K562 (cell line): ENCODE measurements at regions not wholly inside any gene's neighbourhood (a gene's known extent, or its start where the extent isn't known, plus 50 kb on each side); places are given as distances from the start of the nearest gene placed in this dataset.

Experiments
- ATAC-seq: fragments of 200-7000 bp; cut with Tn5 transposase; 3 replicates; pipeline ENCODE4 v1.9.1; 2020; ENCODE audit warnings: moderate library complexity
- BruUV-seq: library from RNA; stranded (reverse); fragments of 400-500 nt; replicated peaks from 2 replicates; lab custom pipeline; 2021; lab: Mats Ljungman, UMichigan
- CTCF ChIA-PET: fragments of 300-600 bp; formaldehyde crosslinking; extraction: SDS; loops from one replicate; lab custom pipeline; 2021; ENCODE audit warnings: low intra/inter-chr PET ratio; lab: Yijun Ruan, JAX
- POLR2A ChIA-PET: fragments of 300-600, 350-650 bp; sonication (Branson Sonifier 250); formaldehyde crosslinking; extraction: SDS; loops from one replicate; lab custom pipeline; 2021; ENCODE audit warnings: antibody characterized with exemption, inconsistent platforms; lab: Yijun Ruan, JAX
- DNase-seq, 4 experiments: peaks; one replicate each; pipeline versions ENCODE4 v3.0.0 to v3.0.0-alpha.2; 2011 to 2018; ENCODE audit warnings: low spot score in 3 of 4, mixed read lengths in 3 of 4; ENCODE audit errors: extremely low read depth in 1 of 4
- FAIRE-seq: peaks from 2 replicates; lab custom pipeline; 2011; peaks lifted over from hg19 to GRCh38; lab: Jason Lieb, UNC
- H2AFZ ChIP-seq: 2 replicates; pipeline ENCODE4 v1.6.0; 2011; ENCODE audit warnings: low read depth, low read length, control low read depth, inconsistent platforms
- H3K27ac ChIP-seq: fragments of 200-600 bp; 3 replicates; pipeline ENCODE4 v1.8.0; 2011; ENCODE audit warnings: low read depth, mild to moderate bottlenecking, control low read depth, inconsistent platforms, low read length, moderate library complexity, mixed read lengths; ENCODE audit errors: extremely low read depth
- H3K27me3 ChIP-seq, 2 experiments: fragments of 300-600 bp in 1 of 2; 2 replicates in 1 of 2; 3 replicates in 1 of 2; pipeline versions ENCODE4 v1.6.0 to v1.8.0; 2011; ENCODE audit warnings: inconsistent platforms in 2 of 2, low read length in 2 of 2, mild to moderate bottlenecking in 1 of 2, mixed read lengths in 1 of 2, moderate library complexity in 1 of 2; ENCODE audit not compliant: control insufficient read depth in 2 of 2, insufficient read depth in 2 of 2
- H3K36me3 ChIP-seq: fragments of 300-600 bp; 3 replicates; pipeline ENCODE4 v1.8.0; 2011; ENCODE audit warnings: mild to moderate bottlenecking, low read length, inconsistent platforms; ENCODE audit not compliant: control insufficient read depth, insufficient read depth
- H3K4me1 ChIP-seq, 2 experiments: fragments of 200-600 bp in 1 of 2; replicated peaks in 1 of 2; 2 replicates in 1 of 2; 3 replicates in 1 of 2; pipeline versions ENCODE4 v1.5.1 to v1.8.0; 2011; ENCODE audit warnings: inconsistent platforms in 2 of 2, low read length in 2 of 2, mild to moderate bottlenecking in 1 of 2, mixed read lengths in 1 of 2, moderate library complexity in 1 of 2; ENCODE audit not compliant: control insufficient read depth in 2 of 2, insufficient read depth in 2 of 2
- H3K4me2 ChIP-seq: 2 replicates; pipeline ENCODE4 v1.6.1; 2011; ENCODE audit warnings: low read length, control low read depth, inconsistent platforms, mixed read lengths; ENCODE audit not compliant: insufficient read depth
- H3K4me3 ChIP-seq: fragments of 200-600 bp; sonication (generic), shearing (Covaris generic); 2 replicates; pipeline ENCODE4 v1.5.1; 2016; ENCODE audit warnings: control low read depth, inconsistent platforms
- H3K79me2 ChIP-seq: fragments of 200-600 bp; 3 replicates; pipeline ENCODE4 v1.8.0; 2011; ENCODE audit warnings: low read length, inconsistent platforms; ENCODE audit not compliant: control insufficient read depth, insufficient read depth
- H3K9ac ChIP-seq, 2 experiments: 2 replicates each; pipeline versions ENCODE4 v1.6.0 to v1.6.1; 2011; ENCODE audit warnings: low read depth in 2 of 2, low read length in 2 of 2, control low read depth in 1 of 2, inconsistent platforms in 1 of 2, mild to moderate bottlenecking in 1 of 2, mixed read lengths in 1 of 2; ENCODE audit not compliant: insufficient read depth in 1 of 2
- H3K9me1 ChIP-seq: one replicate; pipeline ENCODE4 v1.6.0; 2011; ENCODE audit warnings: inconsistent platforms, mild to moderate bottlenecking, low read length, moderate library complexity; ENCODE audit not compliant: control insufficient read depth, insufficient read depth
- H3K9me3 ChIP-seq: replicated peaks from 2 replicates; pipeline ENCODE4 v1.5.1; 2011; ENCODE audit warnings: low read depth, low read length, inconsistent platforms; ENCODE audit not compliant: control insufficient read depth, insufficient read depth
- H4K20me1 ChIP-seq: replicated peaks from 2 replicates; pipeline ENCODE4 v1.6.1; 2011; ENCODE audit warnings: low read length, inconsistent platforms, mixed read lengths; ENCODE audit not compliant: control insufficient read depth, insufficient read depth
- AFF1 ChIP-seq, 2 experiments: fragments of 450-650 bp; IDR thresholded peaks; 2 replicates each; pipeline ENCODE4 v1.6.1; 2018; ENCODE audit warnings: mild to moderate bottlenecking in 2 of 2, low read depth in 1 of 2; ENCODE audit not compliant: partially characterized antibody in 2 of 2
- CXXC5 ChIP-seq: fragments of 250-450 bp; sonication (Bioruptor Pico); IDR thresholded peaks from 2 replicates; pipeline ENCODE4 v1.8.0; 2022; ENCODE audit warnings: inconsistent platforms, mild to moderate bottlenecking, moderate library complexity
- GATA2 ChIP-seq: sonication (generic); formaldehyde crosslinking; IDR thresholded peaks from 2 replicates; pipeline ENCODE4 v1.4.0; 2020; ENCODE audit warnings: mild to moderate bottlenecking, missing genetic modification reagents
- IRF2 ChIP-seq: sonication (generic); formaldehyde crosslinking; IDR thresholded peaks from 2 replicates; pipeline ENCODE4 v1.8.1; 2022; ENCODE audit warnings: mild to moderate bottlenecking, missing genetic modification reagents
- MCM3 ChIP-seq: fragments of 450-650 bp; IDR thresholded peaks from 2 replicates; pipeline ENCODE4 v1.6.1; 2016
- POLR2AphosphoS2 ChIP-seq: IDR thresholded peaks from 2 replicates; pipeline ENCODE4 v1.6.1; 2012; ENCODE audit warnings: low read length, improper control_type of control experiment
- PREB ChIP-seq: sonication (generic); formaldehyde crosslinking; IDR thresholded peaks from 2 replicates; pipeline ENCODE4 v1.8.1; 2023; ENCODE audit warnings: mild to moderate bottlenecking, missing genetic modification reagents
- STAG1 ChIP-seq: sonication (generic); formaldehyde crosslinking; IDR thresholded peaks from 2 replicates; pipeline ENCODE4 v1.5.0; 2020; ENCODE audit warnings: missing genetic modification reagents, borderline replicate concordance
- ZNF184 ChIP-seq: sonication (generic); formaldehyde crosslinking; IDR thresholded peaks from 2 replicates; pipeline ENCODE4 v1.5.0; 2020; ENCODE audit warnings: missing genetic modification reagents
- ZNF764 ChIP-seq: fragments of 250-450 bp; sonication (Bioruptor Pico); IDR thresholded peaks from 2 replicates; pipeline ENCODE4 v1.4.0; 2020; ENCODE audit warnings: low read depth, mild to moderate bottlenecking, moderate library complexity
- WGBS: fragments of 100-300 bp; shearing (Covaris generic); methylation state at CpG from one replicate; pipeline ENCODE4 v1.1.6; 2016; ENCODE audit warnings: low coverage, mixed read lengths; ENCODE audit not compliant: insufficient coverage; ENCODE audit errors: missing lambda C conversion rate; 5-methylcytosine and 5-hydroxymethylcytosine counted together
- in situ Hi-C: fragments of 300-500 bp; cut with MboI; formaldehyde crosslinking; loops from 4 replicates; pipeline ENCODE4 v1.15.0; 2018; ENCODE audit warnings: inconsistent platforms, mixed read lengths
- intact Hi-C: fragments of 100-400 bp; cut with micrococcal nuclease; formaldehyde crosslinking; loops from 2 replicates; pipeline ENCODE4 v1.14.2; 2022

GRCh38 chr2:194720462-194720861, 936.6 kb upstream of the SLC39A10 start:
- H3K36me3 ChIP-seq = no peaks in the 10 kb centered on the region
- no peak overlapping the region for H2AFZ ChIP-seq
- H4K20me1 ChIP-seq = no peaks in the 10 kb centered on the region
- no peaks in the 10 kb centered on the region for H3K9me1 ChIP-seq
- POLR2A ChIA-PET = no interaction called here
- H3K4me2 ChIP-seq = no peak overlapping the region
- no peaks in the 10 kb centered on the region for H3K4me1 ChIP-seq
- 0% methylated on average over 2 of the region's 2 CpGs for WGBS
- no peak overlapping the region for H3K27ac ChIP-seq
- no TSS peak for BruUV-seq
- in situ Hi-C loops = no loop called here
- H3K9me3 ChIP-seq = no peaks in the 10 kb centered on the region
- no peak overlapping the region for H3K9ac ChIP-seq
- FAIRE-seq (no peak), DNase-seq (no peak), ATAC-seq (no peak)
- intact Hi-C loops = no loop called here
- H3K79me2 ChIP-seq = no peaks in the 10 kb centered on the region
- TF ChIP-seq POLR2AphosphoS2 (no peak), IRF2 (no peak), STAG1 (CRISPR knock-in tag) (no peak), GATA2 (CRISPR knock-in tag) (no peak), CXXC5 (CRISPR knock-in tag) (no peak), PREB (CRISPR knock-in tag) (no peak), MCM3 (no peak)
- H3K4me3 ChIP-seq = no peak overlapping the region
- CTCF ChIA-PET = no interaction called here
- H3K27me3 ChIP-seq = no peaks in the 10 kb centered on the region

GRCh38 chr2:194718881-194719280, 938.1 kb upstream of the SLC39A10 start:
- no peak for DNase-seq
- no peaks in the 10 kb centered on the region for H3K9me3 ChIP-seq
- ChIA-PET CTCF (no interaction called here), POLR2A (no interaction called here)
- 0% methylated on average over 1 of the region's 1 CpG for WGBS
- no peaks in the 10 kb centered on the region for H3K27me3 ChIP-seq
- no peaks in the 10 kb centered on the region for H3K4me1 ChIP-seq
- H2AFZ ChIP-seq = no peak overlapping the region
- no peaks in the 10 kb centered on the region for H3K9me1 ChIP-seq
- H3K4me2 ChIP-seq = no peak overlapping the region
- no TSS peak for BruUV-seq
- H4K20me1 ChIP-seq = no peaks in the 10 kb centered on the region
- no peaks in the 10 kb centered on the region for H3K79me2 ChIP-seq
- H3K9ac ChIP-seq = no peak overlapping the region
- in situ Hi-C loops (no loop called here), intact Hi-C loops (no loop called here)
- no peak for ATAC-seq
- no peak for FAIRE-seq
- no peak overlapping the region for H3K4me3 ChIP-seq
- no peak overlapping the region for H3K27ac ChIP-seq
- no peaks in the 10 kb centered on the region for H3K36me3 ChIP-seq
- TF ChIP-seq ZNF184 (CRISPR knock-in tag) (no peak), ZNF764 (CRISPR knock-in tag) (no peak), IRF2 (no peak), AFF1 (IDR thresholded peaks at IDR 0.05; ENCODE audit: low read depth in 1 of 2, partially characterized antibody in 2 of 2) (no peak)
